Muscle of back (tissue), 3 donors: ENCODE measurements at regions not wholly inside any gene's neighbourhood (a gene's known extent, or its start where the extent isn't known, plus 50 kb on each side); places are given as distances from the start of the nearest gene placed in this dataset.
"Not testable (repeated sequence)": the region's sequence is repeated elsewhere in the genome, so short reads cannot be mapped to it uniquely, and the experiment has no call there.

Experiments used
- DNase-seq, 3 donors: peaks; one replicate each; pipeline versions ENCODE4 v3.0.0 to v3.0.0-alpha.2; 2013

DNA sequence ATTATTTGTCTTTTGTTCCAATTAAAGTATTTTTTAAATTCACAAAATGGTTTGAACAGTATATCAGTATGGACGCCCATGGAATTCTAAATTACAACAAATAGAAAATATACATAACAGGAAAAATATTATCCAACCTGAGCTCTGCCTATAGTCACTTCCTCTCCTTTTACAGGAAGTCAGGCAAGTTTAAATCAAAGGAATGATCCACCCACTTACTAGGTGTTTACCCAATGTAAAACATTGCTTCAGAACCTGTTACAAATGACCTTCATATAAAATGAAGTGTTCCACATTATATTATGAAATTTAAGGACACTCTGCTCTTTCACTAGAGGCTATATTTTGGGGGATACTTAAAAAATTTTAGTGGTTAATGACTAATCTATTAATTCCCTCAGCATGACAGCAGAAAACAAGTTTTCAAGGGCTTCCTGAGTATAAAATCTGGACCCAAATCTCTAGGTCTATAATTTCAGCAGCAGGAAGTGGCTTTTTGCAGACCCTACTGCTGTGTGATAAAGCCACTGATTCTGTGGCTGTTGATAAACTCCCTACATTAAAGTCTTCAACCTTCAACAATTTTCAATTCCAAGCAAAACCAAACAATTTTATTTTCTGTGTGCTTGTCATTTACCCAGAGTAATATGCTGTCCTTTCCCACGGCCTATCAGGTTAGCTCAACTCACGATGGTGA, 722.6 kb downstream of the GATA3 start:
- no peak for DNase-seq

DNA sequence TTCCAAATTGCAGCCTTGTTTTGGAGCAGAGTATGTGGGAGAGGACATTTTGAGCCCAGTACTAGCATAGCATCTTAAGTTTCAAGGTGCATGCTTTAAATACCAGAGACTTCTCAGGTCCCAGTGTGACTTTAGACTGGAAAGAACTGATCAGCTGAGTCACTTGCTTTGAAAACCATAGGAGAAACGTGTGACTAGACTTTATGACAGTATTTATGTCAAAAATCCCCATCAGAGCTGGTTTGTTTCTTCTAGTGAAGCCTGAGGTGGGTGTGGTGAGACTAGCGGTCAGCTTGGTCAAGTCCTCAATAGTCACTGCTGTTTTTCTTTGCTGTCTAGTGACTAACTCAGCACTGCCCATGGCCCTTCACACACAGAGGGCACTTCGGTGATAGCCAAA, 724.2 kb downstream of the GATA3 start:
- no peak for DNase-seq

DNA sequence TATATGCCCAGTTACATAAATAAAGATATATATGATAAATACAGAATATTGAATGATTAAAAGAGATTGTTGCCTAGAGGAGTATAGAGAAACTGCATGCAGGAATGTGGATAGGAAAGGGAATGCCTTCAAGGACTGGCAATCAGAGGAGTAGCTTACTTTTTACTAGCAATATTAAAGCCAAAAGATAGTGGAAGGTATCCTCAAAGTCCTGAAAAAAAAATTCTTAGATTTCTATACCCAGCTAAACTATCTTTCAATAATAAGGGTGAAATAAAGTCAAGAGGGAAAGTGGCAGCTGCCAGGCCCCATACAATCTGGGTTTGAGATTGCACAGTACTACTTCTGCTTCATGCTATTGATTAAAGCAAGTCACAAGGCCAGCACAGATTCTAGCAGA, 733.2 kb downstream of the GATA3 start:
- DNase-seq, result no peak

DNA sequence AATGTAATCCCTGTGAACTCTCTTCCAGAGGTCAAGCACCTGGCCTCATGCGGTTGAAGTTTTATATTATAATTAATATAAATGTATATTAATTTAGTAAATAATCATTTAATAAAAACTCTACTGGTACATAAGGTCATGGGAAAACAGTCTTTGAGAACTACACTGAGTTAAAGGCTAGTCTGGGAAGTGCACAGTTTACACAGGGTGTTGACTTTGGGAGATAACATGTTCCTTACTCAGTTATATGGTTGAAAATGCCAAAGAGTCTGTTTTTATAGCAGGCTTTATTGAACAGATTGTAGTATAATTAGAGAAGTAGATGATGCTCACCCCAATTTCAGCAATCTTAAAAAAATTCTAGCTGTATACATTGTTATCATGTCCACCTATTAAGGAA, 735.9 kb downstream of the GATA3 start:
- no peak for DNase-seq

DNA sequence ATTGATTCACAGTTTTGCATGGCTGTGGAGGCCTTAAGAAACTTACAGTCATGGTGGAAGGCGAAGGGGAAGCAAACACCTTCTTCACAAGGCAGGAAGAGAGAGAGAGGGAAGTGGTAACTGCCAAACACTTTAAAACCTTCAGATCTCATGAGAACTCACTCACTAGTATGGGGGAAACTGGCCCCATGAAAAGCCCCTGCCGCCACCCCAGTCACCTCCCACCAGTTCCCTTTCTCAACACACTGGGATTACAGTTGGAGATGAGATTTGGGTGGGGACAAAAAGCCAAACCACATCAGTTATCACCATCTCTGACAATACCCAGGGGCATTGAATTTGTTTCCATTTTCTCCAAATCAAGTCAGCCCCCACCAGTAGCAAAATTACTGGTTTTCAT, 740.4 kb downstream of the GATA3 start:
- no peak for DNase-seq

DNA sequence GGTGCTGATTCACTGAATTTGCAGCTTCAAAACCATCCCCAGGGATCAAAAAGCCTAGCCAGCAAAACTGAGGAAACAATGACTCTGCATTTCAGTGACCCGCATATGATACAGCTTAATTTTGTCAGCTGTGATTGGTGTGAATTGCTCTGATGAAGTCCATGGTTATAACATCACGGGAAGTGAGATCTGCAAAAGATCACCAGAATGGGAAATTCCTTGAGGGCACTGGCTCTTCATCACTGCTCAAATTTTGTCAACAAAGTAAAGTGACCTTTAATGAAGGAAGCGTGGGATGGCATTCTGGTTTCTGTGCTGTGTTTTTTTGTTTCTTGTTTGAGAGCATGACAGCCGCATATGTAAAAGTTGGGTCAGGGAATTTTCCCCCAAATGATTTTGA, 745.9 kb downstream of the GATA3 start:
- DNase-seq, result no peak

DNA sequence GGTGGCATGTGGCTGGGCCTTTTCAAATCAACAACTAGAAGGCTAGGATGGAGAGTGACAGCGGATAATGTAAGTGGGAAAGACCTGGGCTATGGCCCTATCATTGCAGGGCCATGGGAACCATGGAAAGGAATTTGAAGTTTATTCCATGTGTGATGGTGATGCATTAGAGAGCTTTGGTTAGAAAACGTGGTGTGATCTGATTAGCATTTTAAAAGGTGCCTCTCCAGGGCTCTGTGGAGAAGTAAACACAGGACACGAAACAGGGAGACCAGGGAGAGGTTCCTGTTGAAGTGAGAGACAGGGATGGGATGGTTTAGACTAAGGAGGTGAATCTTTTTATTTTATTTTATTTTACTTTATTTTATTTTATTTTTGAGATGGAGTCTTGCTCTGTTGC, 749.5 kb downstream of the GATA3 start:
- DNase-seq, result no peak

DNA sequence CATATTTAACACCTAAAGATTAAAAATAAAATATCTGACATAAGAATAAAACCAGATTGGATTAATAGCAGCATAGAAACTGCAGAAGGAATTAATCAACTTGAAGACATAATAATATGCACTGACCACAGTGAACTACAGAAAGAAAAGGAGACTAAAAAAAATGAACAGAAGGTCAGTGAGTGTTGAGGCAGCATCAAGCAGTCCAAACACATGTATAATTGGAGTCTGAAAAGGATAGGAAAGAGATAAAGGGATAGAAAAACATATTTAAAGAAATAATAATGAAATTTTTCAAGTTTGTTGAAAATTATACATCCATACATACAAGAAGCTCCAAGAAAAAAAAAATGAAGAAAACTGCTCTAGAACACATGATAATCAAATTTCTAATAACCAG, 756.2 kb downstream of the GATA3 start:
- DNase-seq, result no peak

DNA sequence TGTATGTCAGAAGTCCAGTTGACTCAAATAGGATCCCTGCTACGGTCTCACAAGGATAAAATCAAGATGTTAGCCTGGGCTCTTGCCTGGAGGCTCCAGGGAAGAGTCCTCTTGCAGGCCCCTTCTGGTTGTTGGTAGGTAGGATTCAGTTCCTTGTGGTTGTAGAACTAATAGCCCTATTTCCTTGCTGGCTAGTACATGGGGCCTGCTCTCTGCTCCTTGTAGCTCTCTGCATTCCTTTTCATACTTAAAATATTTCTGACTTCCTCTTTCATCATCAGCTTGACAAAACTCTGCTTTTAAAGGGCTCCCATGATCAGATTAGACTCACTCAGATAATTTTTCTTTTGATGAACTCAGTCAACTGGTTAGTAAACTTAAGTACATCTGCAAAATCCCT, 756.7 kb downstream of the GATA3 start:
- no peak for DNase-seq

DNA sequence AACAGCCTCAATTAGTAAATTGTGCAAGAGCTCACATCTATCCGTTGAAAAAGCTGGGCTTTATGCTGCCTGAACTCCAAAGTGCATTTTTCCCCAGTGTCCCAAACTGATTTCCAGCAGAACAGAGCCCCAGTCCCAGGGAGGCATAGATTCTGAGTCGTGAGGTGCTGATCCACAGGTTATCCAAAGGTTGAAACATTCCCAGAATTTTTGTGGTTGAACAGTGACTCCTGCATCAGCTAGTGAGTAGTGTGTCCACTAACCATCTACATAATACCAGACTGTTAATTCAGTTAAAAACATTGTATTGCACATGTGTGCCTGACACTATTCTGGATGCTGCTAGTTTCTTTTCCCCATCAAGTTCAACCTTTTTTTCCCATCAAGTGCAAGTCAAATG, 761.5 kb downstream of the GATA3 start:
- no peak for DNase-seq

DNA sequence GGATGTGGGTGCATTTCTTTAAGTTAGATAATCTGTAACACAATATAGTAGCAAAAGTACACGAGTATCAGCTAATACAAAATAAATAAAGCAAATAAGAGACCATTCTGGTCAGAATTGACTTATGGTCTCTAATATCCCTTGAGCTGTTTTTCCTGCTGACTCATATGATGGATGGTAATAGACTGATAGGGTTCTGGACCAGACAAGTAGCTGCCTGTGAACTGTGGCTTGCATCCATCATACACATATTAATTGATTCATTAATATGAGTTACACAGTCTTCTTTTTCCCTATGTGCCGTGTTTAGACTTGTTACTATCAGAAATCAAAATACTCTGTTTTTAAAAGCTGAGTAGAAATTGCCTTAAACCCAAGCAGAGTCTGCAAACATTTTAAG, 762.8 kb downstream of the GATA3 start:
- DNase-seq, result no peak

DNA sequence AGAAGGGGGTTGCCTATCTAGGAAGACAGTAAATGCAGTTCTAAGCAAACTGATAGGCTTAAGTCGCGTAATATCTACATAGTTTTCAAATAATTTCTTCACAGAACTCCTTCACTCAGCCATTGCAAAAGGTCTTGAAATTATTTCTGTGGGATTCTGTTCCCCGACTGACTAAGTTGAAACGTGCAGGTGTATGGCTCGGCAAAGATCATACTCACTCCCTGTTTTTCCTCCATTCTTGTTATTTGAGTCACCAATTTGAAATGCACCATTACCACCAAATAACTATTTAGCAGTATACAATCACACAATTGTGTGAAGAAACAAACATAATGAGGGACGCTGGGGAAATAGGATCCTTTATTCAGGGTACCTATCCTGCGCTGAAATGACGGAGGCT, 771.1 kb downstream of the GATA3 start:
- DNase-seq, result no peak

DNA sequence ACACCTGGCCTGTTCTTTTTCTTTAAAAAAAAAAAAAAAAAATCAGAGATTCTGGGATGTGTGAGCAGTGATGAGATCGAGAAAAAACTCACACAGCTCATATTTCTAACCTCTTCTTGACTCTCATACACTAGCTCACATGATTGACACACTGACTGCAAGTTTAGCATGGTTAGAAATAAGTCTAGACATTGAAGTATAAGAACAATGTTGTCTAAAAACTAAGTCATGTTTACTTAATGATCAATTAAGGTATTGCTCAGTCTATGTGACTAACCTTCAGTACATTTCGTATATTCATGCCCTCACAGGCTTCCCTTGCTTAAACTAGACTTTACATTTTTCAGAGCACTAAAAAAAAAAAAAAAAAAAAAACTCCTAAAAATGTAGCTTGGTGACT, 775.1 kb downstream of the GATA3 start:
- DNase-seq, result no peak

DNA sequence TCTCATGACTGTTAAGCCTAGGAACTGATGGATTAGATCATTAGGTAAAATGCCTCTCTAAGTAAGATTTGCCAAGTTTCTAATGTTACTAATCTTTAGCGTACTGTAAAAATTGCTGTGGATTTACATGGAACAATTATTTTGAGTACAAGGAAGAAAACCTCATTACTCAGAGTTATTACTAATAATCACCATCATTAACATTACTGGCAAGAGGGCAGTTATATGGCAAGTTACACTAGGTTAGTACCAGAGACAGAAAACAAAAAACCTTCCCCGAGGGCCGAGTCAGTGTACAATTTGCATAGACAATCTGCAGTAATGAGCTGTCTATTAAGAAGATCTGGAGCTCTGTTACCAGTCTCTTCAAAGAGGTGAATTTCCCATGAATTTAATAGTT, 775.6 kb downstream of the GATA3 start:
- no peak for DNase-seq

DNA sequence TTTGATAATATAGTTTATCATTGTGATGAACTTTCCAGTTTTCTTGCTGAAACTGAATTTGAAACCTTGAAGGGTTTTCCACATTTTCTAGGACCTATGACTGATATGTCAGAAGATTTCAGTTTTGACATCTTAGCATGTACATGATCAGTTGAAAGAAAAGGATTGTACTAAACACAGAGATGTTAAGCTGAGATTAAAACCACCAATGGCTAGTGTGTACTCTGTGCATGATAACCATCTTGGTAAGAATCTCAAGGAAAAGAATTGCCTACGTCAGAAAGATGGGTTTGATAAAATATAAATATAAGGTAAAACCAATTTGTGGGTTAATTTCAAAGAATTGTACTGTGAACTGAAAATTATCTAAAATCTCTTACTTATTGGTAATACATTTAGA, 776.4 kb downstream of the GATA3 start:
- no peak for DNase-seq

DNA sequence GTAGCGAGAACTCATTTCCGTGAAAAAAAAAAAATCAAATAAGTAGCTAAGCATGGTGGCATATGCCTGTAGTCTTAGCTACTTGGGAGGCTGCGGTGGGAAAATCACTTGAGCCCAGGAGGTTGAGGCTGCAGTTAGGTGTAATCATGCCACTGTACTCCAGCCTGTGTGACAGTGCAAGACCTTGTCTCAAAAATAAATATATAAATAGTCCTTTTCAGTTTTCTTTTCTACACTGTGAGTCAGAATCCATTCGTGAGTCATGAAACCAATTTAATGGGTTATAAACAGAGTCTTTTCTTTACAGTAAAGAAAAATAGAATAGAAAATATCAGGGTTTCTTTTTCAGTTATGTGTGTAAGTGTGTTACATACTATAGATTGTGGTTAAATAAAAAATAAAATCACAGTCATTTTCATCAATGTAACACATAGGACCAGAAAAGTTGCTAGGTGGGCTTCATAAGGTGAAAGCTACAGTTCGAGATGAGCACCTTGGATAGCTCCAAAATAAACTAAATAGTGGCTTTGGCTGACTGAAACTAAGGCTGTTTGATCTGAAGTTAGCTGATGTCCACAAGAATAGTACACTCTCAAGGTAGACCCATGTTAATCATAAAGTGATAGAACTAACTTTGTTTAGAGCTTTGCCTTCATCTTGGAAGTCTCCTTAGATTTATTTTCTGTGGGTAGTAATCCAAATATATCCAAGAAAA, 781.1 kb downstream of the GATA3 start:
- DNase-seq, result no peak

DNA sequence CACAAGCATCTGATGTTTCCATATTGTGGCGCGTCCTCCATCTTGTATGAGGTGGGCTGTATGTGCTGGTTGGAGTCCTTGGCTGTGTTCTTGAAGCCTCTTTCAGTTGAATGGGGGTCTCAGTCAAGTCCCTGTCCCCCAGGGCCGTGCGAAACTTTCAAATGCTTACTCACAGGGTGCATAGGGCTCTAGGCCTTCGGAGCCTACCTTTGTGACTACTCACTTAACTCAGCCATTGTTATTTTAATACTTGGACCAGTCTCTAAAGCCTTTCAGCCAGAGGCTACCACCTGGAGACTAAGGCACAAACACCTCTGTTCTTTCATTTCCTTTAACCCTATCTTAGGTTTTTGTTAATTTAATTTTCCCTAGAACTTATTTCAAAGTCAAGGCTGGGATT, 785.9 kb downstream of the GATA3 start:
- DNase-seq, result no peak

DNA sequence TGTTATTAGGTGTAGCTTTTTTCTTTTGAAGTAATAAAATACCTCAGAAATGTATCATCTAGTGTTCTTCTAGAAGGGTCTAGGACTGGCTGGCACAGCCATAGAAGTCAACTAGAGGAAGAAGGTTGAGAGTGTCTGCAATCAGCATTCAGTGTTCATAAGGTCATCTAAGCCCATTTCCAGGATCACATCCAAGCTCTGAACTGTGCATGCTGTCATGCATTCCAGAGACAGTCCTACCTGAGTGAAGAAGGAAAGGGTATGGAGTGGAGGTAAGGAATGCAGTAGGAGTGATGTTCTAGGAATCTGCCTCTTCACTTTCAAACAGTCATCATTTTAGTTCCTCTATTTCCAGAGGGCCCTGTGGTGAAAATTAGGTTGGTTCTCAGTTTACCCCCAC, 789.7 kb downstream of the GATA3 start:
- no peak for DNase-seq

DNA sequence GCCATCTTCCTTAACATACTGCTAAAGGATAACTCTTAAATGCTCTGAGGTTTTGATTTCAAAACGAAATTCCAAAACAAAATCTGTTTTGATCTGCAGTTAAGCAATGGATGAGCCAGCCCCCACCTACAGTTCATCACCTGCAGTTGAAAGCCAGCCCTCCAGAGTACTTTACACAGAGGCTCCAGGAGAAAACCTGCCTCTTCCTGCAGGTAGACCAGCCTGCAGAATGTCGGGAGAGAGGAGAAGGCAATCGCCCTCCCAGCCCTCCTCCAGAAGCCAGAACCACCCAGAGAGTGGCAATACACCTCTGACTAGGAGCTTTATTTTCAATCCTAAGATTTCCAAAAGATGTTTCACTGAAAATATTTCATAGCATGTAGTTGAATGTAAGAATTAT, 798.1 kb downstream of the GATA3 start:
- DNase-seq, result no peak

DNA sequence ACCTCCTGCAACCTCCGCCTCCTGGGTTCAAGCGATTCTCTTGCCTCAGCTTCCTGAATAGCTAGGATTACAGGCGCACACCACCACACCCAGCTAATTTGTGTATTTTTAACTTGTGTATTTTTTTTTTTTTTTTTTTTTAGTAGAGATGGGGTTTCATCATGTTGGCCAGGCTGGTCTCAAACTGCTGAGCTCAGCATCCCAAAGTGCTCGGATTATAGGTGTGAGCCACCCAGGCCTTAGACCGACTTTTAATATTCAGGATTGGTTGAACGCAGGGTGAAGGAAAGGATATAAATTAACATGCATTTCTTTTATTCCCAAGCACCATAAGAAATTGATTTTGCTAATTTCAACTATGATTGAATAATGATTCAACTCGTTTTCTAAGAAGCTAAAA, 798.6 kb downstream of the GATA3 start:
- no peak for DNase-seq

DNA sequence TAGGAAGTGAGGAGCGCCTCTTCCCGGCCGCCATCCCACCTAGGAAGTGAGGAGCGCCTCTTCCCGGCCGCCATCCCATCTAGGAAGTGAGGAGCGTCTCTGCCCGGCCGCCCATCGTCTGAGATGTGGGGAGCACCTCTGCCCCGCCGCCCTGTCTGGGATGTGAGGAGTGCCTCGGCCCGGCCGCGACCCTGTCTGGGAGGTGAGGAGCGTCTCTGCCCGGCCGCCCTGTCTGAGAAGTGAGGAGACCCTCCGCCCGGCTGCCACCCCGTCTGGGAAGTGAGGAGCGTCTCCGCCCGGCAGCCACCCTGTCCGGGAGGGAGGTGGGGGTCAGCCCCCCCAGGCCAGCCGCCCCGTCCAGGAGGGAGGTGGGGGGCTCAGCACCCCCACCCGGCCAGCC, 814.4 kb downstream of the GATA3 start:
- DNase-seq, result not testable (repeated sequence)

DNA sequence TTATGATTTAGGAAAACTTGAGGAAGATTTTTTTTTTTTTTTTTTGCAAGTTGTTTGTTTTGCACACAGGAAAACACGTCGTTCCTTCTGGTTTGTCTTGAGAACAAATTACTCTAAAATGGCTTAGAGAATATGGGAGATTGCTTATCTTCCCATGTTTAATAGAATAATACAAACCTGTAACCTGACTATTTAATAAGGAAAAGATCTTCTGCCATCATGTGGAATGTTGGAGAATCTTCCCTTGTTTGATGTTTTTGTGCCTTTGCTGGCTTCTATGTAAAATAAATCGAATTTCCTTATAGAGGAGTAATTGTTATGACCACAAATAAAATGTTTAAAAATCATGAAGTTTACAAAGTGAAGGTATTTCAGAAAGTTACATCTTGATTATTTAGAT, 818.8 kb downstream of the GATA3 start:
- DNase-seq, result no peak

DNA sequence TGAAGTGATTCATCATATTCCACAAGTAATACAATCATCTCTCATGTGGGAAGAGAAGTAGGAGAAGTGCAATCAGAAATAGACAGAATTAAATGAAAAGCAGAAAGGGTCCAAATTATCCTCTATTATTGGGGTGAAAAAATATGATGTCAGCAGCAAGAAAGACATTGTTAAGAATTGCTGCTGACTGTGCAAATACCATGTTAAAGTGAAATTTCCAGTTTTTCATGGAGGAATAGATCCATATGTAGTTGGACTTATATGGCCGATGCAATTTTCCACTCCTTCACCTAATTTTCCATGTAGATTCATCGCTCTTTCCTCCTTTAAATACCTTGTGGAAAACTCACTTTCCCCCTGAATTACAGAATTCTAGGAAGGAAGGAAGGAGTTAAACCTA, 819.8 kb downstream of the GATA3 start:
- DNase-seq, result no peak

DNA sequence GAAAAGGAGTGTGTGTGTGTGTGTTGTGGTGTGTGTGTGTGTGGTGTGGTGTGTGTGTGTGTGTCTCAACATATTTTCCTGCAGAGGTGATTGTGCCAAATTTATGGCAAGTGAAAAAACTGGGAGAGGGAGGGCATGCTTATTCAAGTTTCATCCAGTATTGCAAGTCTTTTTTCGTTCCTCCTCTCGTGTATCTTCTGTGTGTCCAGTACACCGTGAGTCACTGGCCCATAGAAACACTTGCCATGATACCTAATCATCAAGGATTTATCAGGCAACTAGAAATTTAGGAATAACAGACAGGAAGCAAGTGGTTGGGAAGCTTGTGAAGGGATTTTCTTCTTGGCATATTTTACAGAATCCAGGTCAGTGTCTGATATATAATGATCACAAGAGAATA, 820.5 kb downstream of the GATA3 start:
- DNase-seq, result no peak
